Stimulated activated CD4-positive, alpha-beta T cell treated with anti-CD3 and anti-CD28 coated beads, Interleukin-15, amount 100 ng/mL, for 24 hours (primary cell): ENCODE measurements at regions not wholly inside any gene's neighbourhood (a gene's known extent, or its start where the extent isn't known, plus 50 kb on each side); places are given as distances from the start of the nearest gene placed in this dataset.
"Not testable (repeated sequence)": the region's sequence is repeated elsewhere in the genome, so short reads cannot be mapped to it uniquely, and the experiment has no call there.

ENCODE experiments used
- DNase-seq: peaks from one replicate; pipeline ENCODE4 v3.0.0-alpha.2; 2020

DNA sequence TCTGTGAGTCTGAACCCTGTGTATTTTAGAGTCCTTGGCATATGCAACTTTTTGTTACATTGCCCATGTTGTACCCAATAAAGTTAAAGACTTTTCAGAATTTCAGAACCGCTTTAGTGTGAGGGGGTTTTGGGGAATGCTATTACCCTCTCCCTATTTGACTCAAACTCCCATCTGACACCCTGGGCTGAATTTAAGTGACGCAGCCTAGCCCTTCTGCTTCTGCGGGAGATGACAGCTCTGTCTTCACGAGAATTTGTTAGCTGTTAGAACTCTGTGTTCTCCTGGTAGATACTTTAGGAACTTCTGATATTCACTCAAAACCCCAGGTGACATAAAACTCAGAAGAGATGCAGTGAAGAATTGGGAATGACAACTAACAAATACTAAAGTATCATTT, 500.6 kb upstream of the ID4 start:
- DNase-seq: no peak

GRCh38 chr6:19337101-19337500, 500.1 kb upstream of the ID4 start:
- DNase-seq: no peak

GRCh38 chr6:19342616-19343015, 494.6 kb upstream of the ID4 start:
- DNase-seq: no peak

- no peak for DNase-seq
Measured at GRCh38 chr6:19349429-19349828, 487.7 kb upstream of the ID4 start.

DNA sequence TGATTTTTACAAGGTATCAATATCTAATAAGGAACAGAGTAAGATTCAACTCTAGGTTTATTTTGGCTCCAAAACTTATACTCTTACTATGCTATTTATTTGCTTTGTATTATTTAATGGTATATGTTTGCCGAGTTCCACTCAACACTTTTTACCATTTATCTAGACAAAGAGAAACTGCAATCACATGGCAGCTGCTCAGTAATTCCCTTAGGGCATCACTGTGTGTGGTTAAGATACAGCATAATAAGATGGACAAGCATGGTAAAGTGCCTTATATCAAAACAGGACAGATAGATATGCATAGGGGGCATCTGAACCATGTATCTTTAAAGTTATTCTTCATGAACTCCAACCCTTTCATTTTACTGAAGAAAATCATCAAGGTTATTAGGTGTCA, 483.0 kb upstream of the ID4 start:
- no peak for DNase-seq

DNA sequence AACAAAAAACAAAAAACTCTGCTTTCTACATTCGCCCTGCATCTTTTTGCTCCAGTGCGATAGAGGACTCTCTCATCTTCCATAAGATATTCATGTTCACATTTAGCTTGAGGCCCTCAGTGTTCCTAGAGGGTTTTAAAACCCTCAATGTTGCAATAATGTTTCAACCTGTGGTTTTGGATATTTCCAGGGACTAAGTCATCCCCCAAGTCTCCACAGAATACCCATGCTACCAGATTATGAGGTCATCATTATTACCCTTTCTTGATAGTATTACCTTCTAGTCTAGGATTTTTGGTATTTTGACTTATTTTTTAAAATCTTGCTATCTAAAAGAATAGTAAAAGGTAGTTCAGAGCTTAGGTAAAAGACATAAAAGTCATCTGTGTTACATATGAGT, 480.5 kb upstream of the ID4 start:
- no peak for DNase-seq

DNA sequence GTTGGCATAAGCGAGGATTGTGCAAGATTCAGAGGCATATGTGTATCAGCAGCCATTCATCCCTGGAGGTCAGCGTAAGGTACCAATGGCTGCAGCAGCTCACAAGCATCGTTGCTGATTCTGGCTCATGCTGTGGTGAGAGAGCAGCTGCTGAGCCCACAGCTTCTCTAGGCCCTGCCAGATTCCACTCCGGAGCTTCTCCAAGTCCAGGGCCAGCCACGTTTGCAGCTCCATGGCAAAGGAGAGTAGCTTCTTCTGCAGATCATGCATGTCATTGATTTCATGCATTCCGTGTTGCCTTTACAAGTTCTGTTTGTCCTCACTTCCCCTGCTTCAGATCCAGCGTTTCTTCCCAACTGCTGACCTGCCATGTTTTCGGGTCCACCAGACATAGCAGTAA, 474.8 kb upstream of the ID4 start:
- DNase-seq: no peak

- DNase-seq: no peak
Measured at GRCh38 chr6:19368511-19368910, 468.7 kb upstream of the ID4 start.

GRCh38 chr6:19369785-19370184, 467.4 kb upstream of the ID4 start:
- no peak for DNase-seq

DNA sequence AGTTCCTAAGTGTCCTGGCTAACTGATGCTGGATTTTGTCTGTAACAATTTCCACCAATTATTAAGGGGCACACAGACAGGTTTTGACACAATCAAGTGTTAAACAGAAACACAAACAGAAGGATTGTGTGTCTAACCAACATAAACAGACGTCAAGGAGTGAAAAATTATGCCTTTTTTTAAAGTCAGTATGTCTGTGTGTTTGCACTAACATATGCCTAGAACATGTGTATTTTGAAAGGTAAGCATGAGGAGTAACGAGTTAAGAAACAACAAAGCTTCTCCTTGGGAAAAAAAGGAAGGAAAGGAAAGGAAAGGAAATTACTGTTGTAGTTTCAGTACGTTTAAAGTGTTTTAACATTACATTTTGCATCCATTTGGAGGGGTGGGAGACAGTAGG, 466.3 kb upstream of the ID4 start:
- DNase-seq: no peak

GRCh38 chr6:19375613-19376012, 461.6 kb upstream of the ID4 start:
- DNase-seq: no peak

- DNase-seq: no peak
Measured at GRCh38 chr6:19377722-19378121, 459.4 kb upstream of the ID4 start.

- no peak for DNase-seq
Measured at GRCh38 chr6:19380293-19380692, 456.9 kb upstream of the ID4 start.

DNA sequence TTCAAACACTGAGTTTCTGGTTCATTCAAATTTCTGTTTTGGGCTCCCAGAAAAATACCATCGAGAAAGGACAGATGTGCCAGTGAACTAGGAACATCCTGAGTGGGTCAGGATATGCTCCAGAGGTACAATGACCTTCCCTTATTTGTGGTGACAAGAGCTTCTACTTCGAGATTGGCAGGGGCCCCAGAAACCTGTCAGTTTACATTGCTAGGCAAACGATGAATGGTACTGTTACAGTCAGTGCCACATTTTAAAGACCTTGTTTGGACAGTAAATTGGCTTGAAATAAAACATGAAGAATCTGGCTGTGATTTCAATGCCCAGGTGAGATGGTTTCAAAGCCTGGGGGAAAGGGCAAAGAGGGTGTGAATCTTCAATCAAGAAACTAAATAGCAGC, 454.5 kb upstream of the ID4 start:
- DNase-seq: no peak

GRCh38 chr6:19391926-19392325, 445.2 kb upstream of the ID4 start:
- no peak for DNase-seq

DNA sequence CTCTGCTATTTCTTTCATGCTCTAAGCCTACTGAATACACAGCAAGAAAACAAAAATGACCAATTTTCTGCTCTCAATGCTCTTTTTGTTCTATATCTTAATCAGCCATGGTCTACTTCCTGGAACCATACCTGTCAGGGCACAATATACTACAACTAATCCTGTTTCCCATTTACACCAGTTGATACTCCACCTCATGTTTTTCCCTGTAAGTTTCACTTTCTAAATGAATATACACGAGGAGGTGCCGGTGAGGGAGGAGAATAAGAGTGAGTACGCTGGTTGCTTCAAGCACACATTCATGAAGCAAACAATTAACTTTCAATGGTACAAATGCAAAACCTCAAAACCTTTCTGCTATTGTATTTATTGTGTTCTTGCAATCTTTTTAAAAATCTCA, 443.1 kb upstream of the ID4 start:
- no peak for DNase-seq

GRCh38 chr6:19394687-19395086, 442.5 kb upstream of the ID4 start:
- DNase-seq: no peak

- no peak for DNase-seq
Measured at GRCh38 chr6:19395316-19395715, 441.9 kb upstream of the ID4 start.

- DNase-seq: no peak
Measured at GRCh38 chr6:19399406-19399805, 437.8 kb upstream of the ID4 start.

DNA sequence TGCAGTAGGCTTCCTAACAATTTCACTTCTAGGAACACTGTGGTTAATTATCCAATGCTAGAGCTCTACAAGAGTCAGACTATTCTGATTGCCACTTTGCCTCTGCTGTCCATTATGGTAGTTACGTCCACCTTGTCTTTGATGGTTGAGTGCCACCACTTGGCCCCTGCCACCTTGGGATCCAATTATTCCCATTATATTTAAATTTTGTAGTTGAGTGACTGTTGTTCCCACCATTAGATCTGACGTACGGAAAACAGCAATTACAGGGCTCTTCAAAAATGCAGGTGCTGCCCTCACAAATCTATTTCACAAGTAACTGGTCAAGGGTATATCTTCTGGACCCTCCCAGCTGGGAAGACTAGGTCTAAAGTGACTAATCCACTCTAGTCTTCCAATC, 432.3 kb upstream of the ID4 start:
- not testable (repeated sequence) for DNase-seq

GRCh38 chr6:19408331-19408730, 428.8 kb upstream of the ID4 start:
- no peak for DNase-seq

DNA sequence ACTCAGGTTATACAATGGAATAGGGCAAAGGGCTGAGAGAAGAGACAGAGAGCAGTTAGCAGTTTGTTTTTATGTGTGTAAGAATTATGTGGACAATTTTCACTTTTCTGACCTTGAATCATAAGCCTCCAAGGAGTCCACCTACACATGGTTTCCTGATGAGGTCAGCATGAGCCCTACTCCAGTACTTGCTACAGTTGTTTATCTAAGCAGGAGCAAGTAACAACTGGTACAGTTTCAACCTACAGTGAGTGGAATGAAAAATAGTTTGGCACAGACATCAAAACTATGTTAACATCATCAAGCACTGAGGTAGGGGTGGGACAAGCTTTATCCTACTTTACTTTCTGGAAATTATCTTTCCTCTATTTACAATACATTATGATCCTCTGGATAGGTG, 426.7 kb upstream of the ID4 start:
- no peak for DNase-seq

- no peak for DNase-seq
Measured at GRCh38 chr6:19413323-19413722, 423.8 kb upstream of the ID4 start.

- DNase-seq: no peak
Measured at GRCh38 chr6:19415605-19416326, 421.4 kb upstream of the ID4 start.

DNA sequence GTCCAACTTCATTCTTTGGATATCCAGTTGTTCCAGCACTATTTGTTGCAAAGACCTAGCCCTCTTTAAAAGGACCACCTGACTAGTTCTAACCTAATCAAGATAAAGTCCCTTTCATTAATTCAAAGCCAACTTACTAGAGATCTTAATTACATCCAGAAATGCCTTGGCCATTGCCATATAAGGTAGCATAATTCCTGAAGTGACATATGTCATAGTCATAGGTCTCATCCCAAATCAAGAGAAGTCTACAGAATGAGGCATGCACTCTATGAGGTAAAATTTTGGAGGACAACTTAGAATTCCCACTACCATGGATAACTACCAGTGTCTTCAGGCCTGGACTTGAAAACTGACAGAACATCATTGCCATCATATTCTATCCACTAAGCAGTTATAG, 420.4 kb upstream of the ID4 start:
- no peak for DNase-seq

DNA sequence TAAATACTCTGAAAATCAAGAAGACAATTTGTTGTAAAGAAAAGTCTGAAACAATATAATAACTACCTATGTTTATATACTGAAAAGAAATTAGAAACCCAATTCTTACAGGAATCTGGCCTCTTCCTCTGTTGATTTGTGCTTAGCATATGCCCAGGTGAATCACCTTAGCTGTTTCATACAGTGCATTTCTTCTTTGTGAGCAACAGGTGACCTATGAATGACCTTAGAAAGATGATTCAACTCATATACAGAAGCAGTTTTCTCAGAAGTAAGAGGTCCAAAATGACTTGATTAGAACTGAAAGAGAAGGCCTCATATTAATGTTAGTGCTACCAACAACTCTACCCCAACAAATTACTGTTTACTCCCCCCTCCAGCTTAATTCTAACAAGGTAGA, 419.5 kb upstream of the ID4 start:
- DNase-seq: no peak
